Cerebellar cortex (tissue), 1 donor: ENCODE measurements at regions not wholly inside any gene's neighbourhood (a gene's known extent, or its start where the extent isn't known, plus 50 kb on each side); places are given as distances from the start of the nearest gene placed in this dataset.
"Not testable (repeated sequence)": the region's sequence is repeated elsewhere in the genome, so short reads cannot be mapped to it uniquely, and the experiment has no call there.

ENCODE experiments used
- DNase-seq: peaks from one replicate; pipeline ENCODE4 v3.0.0-alpha.2; 2015; ENCODE audit warnings: low spot score

DNA sequence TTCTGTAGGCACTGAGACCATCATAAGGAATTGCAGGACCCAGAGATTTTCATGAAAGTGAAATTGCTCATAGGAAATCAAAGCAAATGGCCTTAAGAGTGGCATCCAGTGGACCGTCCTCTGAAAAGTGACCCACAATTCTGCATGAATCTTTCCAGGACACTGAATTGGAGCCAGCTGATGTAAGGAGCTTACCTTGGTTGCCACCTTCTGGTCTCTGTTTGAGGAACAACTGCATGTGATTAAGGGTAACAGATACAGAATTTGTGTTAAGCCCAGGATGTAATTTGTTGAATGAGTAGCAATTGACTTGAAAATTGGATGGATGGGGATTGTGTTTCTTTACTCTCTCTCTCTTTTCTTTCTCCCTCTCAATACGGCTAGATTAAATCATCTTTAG lies 49.9 kb upstream of the GAS1 start:
- DNase-seq = no peak

DNA sequence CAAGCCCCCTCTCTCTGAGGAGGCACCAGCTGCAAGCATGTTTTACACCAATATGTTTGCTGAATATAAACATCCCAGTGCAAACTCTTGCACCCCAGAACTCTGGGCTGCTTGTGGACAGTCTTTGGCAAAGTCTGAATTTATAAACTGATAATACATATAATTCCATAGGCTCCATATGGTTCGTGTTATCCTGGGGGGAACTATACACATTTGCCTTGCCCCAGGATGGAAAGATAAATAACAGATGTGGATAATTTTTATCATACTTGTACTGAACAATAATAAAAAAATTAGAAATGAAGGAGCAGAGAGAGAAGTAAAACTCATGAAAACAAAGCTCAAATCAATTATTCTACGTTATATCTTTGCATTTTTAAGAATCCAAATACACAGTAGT lies 50.6 kb upstream of the GAS1 start:
- DNase-seq = no peak

DNA sequence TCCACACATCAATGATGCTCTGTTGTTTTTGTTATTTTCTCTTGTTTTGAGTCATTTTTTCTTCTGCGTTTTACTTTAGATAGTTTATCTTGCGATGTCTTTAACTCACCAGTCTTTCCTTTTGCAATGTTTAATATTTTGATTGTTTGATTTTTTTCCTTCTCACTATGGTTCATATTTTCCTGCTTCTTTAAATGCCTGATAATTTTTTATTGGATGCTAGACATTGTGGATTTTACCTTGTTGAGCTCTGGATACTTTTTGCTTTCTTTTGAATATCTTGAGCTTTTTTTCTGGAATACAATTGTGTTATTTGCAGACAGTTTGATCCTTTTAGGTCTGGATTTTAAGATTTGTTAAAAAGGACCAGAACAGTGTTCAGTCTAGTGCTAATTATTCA lies 55.2 kb upstream of the GAS1 start:
- no peak for DNase-seq

DNA sequence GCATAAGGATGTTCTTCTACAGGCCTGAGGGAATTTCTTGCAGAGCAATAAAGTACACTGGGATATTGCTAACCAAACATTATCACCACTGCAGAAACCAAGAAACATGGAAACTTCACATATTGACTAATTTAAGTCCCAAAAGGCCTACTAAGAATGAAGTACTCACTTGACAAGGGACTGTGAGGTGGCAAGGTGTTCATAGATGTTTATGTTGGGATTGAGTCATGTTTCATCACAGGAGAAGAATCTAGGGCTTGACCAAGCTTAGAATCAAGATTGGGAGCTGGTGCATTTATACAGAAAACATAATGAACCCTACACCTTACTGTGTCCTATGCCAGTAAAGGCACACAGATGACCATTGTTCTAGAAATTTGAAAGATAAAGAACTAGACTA lies 56.7 kb upstream of the GAS1 start:
- DNase-seq = no peak

DNA sequence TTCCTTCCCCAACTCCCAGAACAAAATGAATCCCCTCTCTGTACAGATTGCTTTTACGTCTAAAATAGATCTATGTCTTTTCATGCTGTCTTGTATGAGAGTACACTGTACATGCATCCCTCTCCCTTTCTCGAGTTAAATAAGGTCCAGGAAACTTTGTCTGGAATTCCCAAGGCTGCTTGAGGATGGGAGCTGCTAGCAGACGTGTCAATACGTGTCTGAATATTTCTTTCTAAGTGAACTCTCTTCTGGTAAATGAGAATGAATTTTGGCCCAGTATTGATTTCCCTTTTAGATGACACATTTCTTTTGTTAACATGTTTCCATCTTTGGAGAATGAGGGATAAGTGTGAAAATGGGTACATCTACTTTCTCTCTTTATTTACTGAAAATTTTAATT lies 59.6 kb upstream of the GAS1 start:
- no peak for DNase-seq

DNA sequence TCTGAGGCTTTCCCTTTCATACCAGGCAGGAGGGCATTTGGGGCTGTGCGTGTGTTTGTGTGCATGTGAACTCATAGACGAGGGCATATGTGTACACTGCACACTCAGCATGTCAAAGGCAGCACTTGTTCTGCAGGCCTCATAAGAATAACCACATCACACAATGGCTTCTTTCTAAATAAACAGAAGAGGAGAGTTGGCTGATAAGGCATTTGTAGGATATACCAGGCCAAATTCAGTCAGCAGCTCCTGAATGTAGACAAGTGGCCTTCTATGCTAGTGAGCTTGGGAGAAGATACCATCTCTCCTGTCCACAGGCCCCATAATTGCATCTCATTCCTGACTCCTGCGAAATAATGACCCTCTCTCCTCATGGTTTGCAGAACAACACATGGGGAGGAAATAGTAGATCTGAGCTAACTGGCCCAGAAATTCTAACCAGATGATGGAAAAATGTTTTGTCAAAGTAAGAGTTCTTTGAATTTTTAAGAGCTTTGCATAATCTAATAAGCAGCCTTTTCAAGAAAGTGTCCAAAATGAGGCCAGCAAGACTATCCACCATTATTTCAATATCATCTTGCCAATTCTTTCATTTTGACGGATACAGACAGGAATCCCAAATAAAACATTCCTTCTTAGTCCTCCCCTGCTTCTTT lies 60.5 kb upstream of the GAS1 start:
- no peak for DNase-seq

DNA sequence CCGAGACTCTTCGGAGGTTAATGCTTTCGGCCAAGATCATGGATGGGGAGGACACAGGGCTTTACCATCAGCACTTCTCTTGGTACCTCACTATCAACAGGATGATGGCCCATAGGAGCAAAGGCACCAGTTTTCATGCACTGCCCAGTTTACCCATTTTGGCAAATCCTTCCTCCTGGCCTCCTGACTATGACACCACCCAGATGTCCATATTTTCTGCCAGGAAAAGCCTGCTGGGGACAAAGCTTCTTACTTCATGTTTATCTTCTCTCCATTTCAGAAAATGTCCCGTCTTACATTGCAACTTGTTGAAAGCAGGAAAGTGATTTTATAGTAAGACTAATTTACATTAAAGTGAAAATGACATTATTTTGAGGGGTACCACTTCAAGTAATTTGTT lies 61.4 kb upstream of the GAS1 start:
- no peak for DNase-seq

DNA sequence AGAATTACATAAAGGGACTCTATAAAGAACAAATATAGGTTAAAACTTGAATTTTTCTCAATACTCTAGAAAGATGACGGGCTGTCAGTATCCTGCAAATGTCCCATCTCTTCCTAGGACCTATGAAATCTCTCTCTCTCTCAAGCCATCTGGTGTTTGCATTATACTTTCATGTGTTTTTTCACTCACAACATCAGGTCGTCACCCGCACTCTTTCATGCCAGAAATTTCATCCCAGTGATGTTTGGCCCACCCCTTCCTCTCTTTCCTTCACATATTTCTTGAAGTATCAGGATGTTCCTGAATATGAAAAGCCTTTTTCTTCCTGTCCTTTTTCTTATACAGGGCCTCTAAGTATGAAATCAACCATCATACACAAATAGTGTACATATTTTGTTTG lies 63.3 kb upstream of the GAS1 start:
- DNase-seq = no peak

DNA sequence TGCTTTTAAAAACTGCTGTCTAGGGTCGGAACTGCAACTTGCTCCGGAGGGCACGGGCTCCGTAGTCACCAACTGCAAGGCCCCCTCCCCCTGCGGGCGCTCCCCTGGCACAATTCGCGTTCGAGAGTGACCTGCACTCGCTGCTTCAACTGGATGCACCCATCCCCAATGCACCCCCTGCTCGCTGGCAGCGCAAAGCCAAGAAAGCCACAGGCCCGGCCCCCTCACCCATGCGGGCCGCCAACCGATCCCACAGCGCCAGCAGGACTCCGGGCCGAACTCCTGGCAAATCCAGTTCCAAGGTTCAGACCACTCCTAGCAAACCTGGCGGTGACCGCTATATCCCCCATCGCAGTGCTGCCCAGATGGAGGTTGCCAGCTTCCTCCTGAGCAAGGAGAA lies 64.2 kb upstream of the GAS1 start:
- no peak for DNase-seq

DNA sequence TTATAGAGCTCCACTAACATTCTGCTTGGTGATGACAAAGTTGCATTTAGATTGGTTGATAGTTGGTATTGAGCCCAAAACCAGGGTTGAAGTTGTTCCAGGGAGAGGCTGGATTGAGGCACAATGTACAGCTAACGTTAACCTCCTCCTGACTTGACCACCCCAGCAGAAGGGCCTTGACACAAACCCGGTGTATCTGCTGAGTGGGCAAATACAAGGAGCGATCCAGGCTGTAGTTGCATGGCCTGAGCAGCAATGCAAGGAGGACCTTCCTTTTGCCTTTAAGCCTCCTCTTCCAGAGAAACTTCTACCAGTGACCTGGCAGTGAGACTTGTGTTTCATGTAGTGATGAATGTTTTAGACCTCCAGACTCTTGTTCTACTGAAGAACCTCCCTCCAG lies 66.2 kb upstream of the GAS1 start:
- no peak for DNase-seq

DNA sequence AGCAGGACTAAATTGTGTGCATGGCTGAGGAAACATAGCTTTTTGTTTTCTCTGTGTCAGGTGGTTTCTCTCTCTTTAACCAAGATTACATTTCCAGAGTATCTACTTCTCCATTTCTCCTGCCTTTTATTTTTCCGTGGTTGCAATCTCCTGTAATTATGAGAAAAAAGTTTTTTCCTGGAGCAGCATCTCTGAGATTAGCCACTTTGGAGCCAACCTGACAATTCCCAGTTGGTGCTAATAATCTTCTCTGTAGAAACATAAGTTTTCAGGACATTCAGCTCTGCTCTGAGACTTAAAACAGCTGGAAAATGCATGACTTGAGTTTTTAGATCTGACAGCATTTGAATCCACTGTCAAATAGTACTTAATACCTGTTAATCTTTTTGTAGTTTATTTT lies 67.1 kb upstream of the GAS1 start:
- no peak for DNase-seq

DNA sequence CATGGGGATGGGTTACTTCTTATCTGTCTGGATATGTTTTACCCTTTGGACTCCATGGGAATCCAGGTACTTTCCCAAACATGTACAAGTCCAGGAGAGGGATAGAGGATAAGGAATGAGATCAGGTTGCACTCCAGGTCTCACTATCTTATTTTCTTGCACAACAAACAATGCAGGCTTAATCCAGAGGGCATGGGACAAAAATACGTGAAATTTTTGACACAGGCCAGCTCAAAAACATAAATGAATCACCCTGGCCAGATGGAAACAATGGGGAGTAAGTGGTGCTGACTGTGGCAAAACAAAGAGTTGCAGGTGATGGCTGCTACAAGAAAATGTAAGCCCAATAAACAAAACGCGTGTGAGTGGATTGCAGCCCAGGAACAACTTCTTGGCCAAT lies 69.4 kb upstream of the GAS1 start:
- DNase-seq = no peak

DNA sequence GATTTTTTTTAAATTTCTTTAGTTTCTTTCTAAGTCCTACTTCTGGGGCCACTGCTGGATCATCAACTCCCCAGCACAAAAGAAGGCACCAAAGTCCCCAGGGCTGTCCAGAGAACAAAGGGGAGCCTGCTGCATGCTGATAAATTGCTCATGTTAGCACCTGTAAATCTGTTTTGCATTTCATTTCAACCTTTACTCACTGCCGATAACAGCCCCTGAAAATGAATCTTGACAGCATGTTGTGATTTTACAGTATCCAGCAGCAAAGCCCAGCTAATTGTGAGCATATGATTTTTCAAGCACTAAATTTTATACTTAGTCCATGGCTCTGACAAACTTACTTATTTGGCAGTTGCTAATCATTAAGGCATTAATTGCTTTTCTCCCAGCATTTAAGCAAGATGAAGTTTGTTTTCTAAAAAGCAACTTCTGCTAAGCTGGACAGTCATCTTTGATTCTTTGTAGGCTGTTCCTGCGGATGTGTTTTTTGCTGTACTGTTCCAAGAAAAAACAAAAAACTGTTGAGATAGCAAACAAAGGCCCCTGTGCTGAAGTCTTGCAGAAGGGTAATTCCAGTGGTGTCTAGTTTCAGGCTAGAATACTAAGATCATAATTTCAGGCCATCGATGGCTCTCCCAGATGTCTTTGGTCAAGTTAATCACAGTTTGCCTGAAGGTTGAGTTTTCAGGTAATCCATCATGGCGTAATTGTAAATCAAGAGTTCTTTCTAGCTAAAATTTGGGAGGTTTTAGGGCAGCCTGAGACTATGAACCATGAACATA lies 73.1 kb upstream of the GAS1 start:
- no peak for DNase-seq

DNA sequence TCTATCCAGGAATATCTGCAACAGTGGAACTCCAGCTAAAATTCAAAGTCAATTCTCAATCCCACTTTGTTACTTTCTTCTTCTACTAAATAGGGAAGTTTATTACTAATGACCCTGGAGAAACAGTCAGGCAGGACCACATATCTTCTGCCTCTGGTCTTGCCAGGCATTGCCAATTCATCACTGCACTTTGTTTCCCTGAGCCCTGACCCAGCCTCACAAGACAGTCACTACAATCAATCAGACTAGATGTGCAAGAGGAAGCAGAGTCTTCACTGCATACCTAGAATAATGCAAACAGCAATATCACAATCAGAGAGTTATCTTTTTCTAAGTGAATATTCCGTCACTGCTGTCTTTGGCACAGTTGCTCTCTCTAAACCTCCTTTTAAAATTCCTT lies 74.9 kb upstream of the GAS1 start:
- no peak for DNase-seq

DNA sequence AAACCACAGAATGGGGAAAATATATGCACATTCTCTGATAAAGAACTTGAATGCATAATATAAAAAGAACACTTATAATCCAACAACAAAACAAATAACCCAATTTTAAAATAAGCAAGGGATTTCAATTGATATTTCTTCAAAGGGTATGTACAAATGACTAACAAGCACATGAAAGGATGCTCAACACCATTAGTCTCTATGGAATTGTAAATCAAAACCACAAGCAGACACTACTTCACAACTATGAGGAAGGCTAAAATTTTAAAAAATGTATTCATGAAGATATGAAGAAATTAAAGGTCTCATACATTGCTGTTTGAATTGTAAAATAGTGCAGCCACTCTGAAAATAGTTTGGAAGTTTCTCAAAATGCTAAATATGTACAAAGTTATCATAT lies 78.9 kb upstream of the GAS1 start:
- DNase-seq = no peak

DNA sequence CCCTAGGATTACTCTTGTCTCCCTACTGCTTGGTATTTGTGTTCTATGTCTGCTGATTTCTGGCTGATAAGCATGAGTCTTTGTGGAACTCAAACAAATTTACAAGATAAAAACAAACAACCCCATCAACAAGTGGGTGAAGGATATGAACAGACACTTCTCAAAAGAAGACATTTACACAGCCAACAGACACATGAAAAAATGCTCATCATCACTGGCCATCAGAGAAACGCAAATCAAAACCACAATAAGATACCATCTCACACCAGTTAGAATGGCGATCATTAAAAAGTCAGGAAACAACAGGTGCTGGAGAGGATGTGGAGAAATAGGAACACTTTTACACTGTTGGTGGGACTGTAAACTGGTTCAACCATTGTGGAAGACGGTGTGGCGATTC lies 81.5 kb upstream of the GAS1 start:
- DNase-seq = not testable (repeated sequence)

DNA sequence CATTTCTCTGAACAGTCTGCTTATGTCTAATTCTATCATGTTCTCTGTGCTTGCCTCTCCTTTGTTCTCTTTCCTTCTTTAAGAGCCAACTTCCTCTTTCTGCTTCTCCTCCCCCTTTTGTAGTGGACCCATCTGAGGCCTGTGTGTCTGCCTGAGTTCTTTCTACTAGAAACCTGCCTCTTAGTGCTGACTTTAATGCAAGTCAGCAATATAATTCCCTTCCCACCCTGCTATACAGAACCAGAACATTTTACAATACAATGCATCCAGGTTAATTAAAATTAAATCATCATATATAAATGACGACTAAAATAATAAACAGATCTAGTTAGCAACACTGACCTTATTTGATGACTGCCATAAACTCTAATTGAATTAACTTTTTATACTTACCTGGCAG lies 82.6 kb upstream of the GAS1 start:
- DNase-seq = no peak

DNA sequence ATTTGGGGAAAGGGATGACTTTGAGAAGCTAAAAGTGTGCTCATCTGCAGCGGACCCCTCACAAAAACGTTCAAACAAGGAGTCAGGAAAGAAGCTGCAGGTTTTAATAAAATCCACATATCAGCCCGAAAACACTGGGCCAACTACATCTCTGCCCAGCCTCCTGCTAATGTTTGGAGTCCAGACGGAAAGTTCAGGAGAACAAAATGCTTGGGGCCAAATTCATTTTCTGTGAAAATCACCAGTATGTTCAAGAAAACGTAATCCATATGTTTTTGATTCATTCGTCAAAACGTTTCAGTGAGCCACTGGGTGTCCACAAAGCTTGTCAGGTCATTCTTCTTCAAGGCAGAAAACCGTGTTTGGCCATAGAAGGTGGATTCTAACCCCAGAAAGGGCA lies 87.5 kb upstream of the GAS1 start:
- DNase-seq = no peak

DNA sequence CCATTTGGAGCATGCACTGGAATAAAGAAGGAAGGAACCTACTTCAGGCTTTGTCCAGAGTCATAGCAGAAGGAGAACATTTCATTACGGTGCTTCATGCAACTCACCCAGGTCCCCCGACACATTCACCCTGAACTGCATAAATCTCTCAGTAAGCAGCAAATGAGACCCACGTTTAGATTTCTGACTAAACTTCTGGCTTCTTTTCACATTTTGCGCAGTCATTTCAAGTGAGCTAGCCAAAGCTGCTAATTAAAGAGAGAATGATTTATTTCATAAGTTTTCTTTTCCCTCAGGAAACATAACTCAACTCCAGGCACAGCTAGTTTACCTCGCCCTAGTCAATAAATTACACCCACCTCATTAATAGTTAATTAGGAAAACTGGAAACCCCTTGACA lies 88.6 kb upstream of the GAS1 start:
- no peak for DNase-seq

DNA sequence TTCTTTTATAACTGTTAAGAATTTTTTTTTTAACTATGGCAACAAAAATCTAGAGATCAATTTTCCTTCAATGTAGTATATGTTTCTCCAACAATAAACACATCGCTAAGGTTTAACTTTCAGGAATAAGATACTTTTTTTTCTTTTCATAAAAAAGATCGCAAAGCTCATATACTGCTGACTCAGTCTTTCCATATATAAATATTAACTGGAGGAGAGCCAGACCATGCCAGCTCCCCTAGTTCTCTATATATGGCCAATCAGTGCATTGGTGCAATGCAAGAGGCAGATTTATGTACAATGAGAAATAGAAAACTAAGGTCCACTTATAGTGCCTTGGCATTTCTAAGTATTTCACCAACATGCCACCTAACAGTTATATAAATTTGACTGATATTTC lies 89.2 kb upstream of the GAS1 start:
- no peak for DNase-seq

DNA sequence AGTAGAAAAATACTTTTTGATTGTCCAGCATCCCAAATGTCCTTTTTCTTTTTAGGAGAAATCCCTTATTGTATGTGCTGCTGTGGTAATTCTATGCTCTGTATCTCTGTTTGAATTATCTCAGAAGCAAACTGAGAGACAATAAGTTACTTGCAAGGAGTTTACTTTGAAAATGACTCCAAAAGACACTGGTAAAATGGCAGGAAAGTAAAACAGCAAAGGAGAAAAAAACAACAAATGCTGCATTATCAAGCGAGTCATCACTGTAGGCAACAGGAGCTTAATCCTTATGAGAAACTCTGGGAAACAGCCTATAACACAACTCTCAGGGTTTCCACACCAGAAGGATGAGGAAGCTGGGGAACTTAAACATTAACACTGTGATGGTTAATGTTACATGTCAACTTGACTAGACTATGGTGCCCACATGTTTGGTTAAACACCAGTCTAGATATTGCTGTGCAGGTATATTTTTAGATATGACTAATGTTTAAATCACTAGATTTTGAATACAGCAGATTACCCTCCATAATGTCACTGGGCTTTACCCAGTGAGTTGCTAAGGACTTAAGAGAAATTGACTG lies 92.6 kb upstream of the GAS1 start:
- no peak for DNase-seq

DNA sequence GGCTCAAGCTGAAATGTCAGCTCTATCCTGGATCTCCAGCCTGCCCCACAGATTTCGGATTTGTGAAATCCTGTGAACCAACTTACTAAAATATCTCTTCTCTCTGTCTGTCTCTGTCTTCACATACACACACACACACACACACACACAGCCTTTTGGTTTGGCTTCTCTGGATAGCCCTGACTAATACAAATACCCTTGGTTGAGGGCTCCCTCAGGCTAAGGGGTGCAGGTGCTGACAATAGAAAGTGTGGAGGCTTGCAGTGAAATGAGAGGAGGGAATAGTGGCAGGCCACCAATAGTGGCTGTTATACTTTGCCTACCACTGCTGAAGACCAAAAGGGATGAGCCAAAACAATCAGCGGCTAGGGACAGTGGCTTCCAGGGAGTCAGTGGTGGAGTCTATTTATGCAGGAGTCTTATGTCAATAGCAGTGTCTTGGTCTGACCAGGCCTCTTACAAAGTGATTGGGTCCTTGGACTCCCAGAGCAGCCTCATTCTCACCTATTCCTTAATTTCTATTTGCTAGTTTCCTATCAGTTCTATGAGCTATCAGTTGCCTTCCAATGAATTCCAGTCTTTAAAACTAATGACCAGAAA lies 93.2 kb upstream of the GAS1 start:
- DNase-seq = no peak

DNA sequence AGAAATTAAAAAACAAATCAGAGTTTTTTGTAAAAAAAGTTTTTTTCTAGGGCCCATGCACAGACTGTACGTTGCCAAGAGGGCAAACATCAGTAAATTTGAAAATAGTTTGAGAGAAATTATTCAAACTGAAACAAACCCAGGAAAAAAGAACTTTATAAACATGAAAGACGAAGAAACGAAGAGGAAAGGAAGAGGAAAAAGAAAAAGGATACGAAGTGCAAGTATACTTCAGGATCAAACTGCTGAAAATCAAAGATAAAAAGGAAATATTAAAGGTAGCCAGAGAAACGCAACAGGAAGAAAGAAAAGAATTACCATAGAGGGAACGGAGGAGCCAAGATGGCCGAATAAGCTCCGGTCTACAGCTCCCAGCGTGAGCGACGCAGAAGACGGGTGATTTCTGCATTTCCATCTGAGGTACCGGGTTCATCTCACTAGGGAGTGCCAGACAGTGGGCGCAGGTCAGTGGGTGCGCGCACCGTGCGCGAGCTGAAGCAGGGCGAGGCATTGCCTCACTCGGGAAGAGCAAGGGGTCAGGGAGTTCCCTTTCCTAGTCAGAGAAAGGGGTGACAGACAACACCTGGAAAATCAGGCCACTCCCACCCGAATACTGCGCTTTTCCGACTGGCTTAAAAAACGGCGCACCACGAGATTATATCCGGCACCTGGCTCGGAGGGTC lies 94.4 kb upstream of the GAS1 start:
- not testable (repeated sequence) for DNase-seq
